ENCODE measurements at regions not wholly inside any gene's neighbourhood (a gene's known extent, or its start where the extent isn't known, plus 50 kb on each side); places are given as distances from the start of the nearest gene placed in this dataset.
A peak's percentile ranks its signal among the peaks of the same experiment; 100 is the strongest.

GRCh38 chr6:27176096-27176495 is 71.4 kb upstream of the PRSS16 start:
- no peak overlapping the region for H3K4me3 ChIP-seq (ENCODE audit: low read depth, low read length)

GRCh38 chr6:27176523-27177484 is 70.7 kb upstream of the PRSS16 start:
- DNase-seq (ENCODE audit: low read depth, low spot score), result peak; percentile 76
- H3K4me3 ChIP-seq (ENCODE audit: low read depth, low read length), result peak overlapping the region; percentile 99
- in situ Hi-C loops (cut with HindIII; ENCODE audit: low sequenced_read_pairs), result no loop called here
- no peak for TF ChIP-seq CTCF (IDR thresholded peaks at IDR 0.05; ENCODE audit: low read depth, low read length)

More at GRCh38 chr6:27176096-27176495, 71.4 kb upstream of the PRSS16 start:
- in situ Hi-C loops (cut with HindIII; ENCODE audit: low sequenced_read_pairs), result no loop called here
- DNase-seq (ENCODE audit: low read depth, low spot score), result peak; percentile 15
- TF ChIP-seq CTCF (IDR thresholded peaks at IDR 0.05; ENCODE audit: low read depth, low read length), result no peak

- peak overlapping the region; percentile 99 for H3K4me3 ChIP-seq (ENCODE audit: low read depth, low read length)
- DNase-seq (ENCODE audit: low read depth, low spot score), result peak; percentile 95
- TF ChIP-seq CTCF (IDR thresholded peaks at IDR 0.05; ENCODE audit: low read depth, low read length), result peak; percentile 57
- in situ Hi-C loops (cut with HindIII; ENCODE audit: low sequenced_read_pairs), result no loop called here
Observed at GRCh38 chr6:27177485-27178406, 69.8 kb upstream of the PRSS16 start.

GRCh38 chr6:27178407-27178730 is 69.1 kb upstream of the PRSS16 start:
- in situ Hi-C loops (cut with HindIII; ENCODE audit: low sequenced_read_pairs), result no loop called here
- no peak for DNase-seq (ENCODE audit: low read depth, low spot score)
- peak overlapping the region; percentile 99 for H3K4me3 ChIP-seq (ENCODE audit: low read depth, low read length)
- no peak for TF ChIP-seq CTCF (IDR thresholded peaks at IDR 0.05; ENCODE audit: low read depth, low read length)

GRCh38 chr6:27178860-27179259 is 68.6 kb upstream of the PRSS16 start:
- H3K4me3 ChIP-seq (ENCODE audit: low read depth, low read length), result peak overlapping the region; percentile 99
- in situ Hi-C loops (cut with HindIII; ENCODE audit: low sequenced_read_pairs), result no loop called here
- no peak for DNase-seq (ENCODE audit: low read depth, low spot score)
- TF ChIP-seq CTCF (IDR thresholded peaks at IDR 0.05; ENCODE audit: low read depth, low read length), result no peak

- no peak overlapping the region for H3K4me3 ChIP-seq (ENCODE audit: low read depth, low read length)
- in situ Hi-C loops (cut with HindIII; ENCODE audit: low sequenced_read_pairs), result no loop called here
- no peak for TF ChIP-seq CTCF (IDR thresholded peaks at IDR 0.05; ENCODE audit: low read depth, low read length)
- no peak for DNase-seq (ENCODE audit: low read depth, low spot score)
Observed at GRCh38 chr6:27183060-27183832, 64.3 kb upstream of the PRSS16 start.

All from astrocyte of the spinal cord (primary cell).